ENCODE measurements at regions not wholly inside any gene's neighbourhood (a gene's known extent, or its start where the extent isn't known, plus 50 kb on each side); places are given as distances from the start of the nearest gene placed in this dataset.
"Not testable (repeated sequence)": the region's sequence is repeated elsewhere in the genome, so short reads cannot be mapped to it uniquely, and the experiment has no call there.

DNA sequence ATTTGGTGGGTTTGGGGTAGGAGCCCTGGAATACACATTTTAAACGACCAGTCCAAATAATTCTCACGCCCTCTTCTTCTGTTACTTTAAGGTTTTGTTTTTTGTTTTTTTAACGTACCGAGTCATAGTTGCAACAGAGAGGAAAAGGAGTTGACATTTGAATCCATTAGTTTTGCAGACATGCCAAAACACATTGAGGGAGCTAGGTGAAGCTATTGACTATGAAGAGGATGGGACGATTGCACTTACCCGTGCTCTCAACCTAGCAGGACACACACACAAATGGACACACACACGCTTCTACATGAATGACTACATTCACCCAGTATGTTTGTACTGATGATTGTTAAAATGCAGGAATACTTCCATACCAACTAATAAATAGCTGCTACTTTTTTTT lies 54.3 kb upstream of the CIT start:
- no peak for DNase-seq
- intact Hi-C loops (cut with DNase I): no loop called here

DNA sequence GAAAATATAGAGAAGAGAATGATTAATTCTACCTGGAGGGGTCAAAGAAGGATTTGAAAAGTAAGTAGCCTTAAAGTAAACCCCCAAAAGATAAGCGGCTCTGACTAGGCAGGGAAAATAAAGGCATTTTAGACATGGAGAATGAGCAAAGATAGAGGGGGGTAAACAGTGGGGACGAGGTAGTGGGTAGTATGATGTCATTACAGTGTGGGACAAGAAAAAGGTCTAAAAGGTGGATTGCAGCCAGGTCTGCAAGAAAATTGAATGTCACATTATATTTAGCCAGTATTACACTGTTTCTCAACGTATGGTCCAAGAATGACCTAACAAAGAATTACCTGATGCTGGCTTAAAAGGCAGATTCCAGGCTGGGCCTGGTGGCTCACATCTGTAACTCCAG lies 55.8 kb upstream of the CIT start:
- no peak for DNase-seq
- intact Hi-C loops (cut with DNase I): no loop called here

DNA sequence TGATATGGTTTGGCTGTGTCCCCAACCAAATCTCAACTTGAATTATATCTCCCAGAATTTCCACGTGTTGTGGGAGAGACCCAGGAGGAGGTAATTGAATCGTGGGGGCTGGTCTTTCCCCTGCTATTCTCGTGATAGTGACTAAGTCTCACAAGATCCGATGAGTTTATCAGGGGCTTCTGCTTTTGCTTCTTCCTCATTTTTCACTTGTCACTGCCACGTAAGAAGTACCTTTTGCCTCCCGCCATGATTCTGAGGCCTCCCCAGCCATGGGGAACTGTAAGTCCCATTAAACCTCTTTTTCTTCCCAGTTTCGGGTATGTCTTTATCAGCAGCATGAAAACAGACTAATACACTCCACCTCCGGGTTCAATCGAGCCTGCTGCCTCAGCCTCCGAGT lies 54.3 kb upstream of the BICDL1 start:
- peak in 1 of 42 donors; percentile 7 for DNase-seq
- intact Hi-C loops (cut with DNase I): not testable (repeated sequence)

DNA sequence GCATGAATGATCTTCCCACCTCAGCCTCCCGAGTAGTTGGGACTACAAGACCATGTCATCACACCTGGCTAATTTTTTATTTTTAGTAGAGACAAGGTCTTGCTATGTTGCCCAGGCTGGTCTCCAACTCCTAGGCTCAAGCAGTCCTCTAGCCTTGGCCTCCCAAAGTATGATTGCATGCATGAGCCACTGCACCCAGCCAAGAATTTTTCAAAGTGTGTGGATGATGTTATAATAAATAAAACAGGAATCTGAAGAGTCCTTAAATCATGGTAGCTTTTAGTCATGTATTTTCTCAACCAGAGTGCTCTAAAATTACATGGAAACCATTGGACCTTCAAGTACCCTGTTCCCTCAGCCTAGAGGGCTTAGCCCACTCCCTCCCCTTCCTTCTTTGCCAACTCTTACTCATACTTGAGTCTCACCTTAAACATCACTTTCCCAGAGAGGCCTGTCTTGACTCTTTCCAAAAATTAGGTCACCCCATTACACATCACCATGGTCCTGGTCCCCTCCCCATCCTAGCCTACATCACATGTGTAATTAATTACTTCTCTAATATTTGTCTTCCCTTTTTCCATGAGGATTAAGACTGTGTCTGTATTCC lies 52.2 kb upstream of the BICDL1 start:
- intact Hi-C loops (cut with DNase I): no loop called here
- DNase-seq: no peak

DNA sequence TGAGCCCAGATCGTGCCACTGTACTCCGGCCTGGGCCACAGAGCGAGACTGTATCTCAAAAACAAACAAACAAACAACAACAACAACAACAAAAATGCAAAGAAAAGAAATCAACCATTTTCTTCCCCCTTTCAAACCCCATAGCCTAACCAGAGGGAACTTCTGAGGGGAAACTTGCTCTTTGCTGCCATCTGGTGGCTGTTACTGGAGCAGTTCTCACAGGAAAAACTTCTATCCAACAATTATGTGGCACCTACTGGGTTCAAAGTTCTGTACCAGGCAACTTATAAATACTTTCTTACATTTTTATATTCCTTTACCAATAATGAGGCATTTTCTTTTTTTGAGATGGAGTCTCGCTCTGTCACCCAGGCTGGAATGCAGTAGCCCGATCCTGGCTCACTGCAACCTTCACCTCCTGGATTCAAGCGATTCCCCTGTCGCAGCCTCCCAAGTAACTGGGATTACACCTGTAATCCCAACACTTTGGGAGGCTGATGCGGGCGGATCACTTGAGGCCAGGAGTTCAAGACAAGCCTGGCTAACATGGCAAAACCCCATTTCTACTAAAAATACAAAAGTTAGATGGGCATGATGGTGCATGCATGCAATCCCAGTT lies 50.9 kb upstream of the BICDL1 start:
- DNase-seq: peak; percentile 17 to 90 (median 74)
- intact Hi-C loops (cut with DNase I): no loop called here
